AG09309 (cell line): ENCODE measurements at regions not wholly inside any gene's neighbourhood (a gene's known extent, or its start where the extent isn't known, plus 50 kb on each side); places are given as distances from the start of the nearest gene placed in this dataset.

Experiments
- DNase-seq: peaks from one replicate; pipeline ENCODE4 v3.0.0-alpha.2; 2010; ENCODE audit warnings: low read depth
- H3K4me3 ChIP-seq: 2 replicates; pipeline ENCODE4 v1.5.1; 2011; ENCODE audit warnings: mild to moderate bottlenecking, low read depth, low read length, moderate library complexity; ENCODE audit not compliant: control insufficient read depth
- TF ChIP-seq, protein P1 (sequence below): IDR thresholded peaks from 2 replicates; pipeline ENCODE4 v1.5.1; 2011; ENCODE audit warnings: mild to moderate bottlenecking, low read depth, low read length, inconsistent platforms; ENCODE audit not compliant: insufficient read depth, control insufficient read depth; ENCODE audit errors: missing control alignments

DNA sequence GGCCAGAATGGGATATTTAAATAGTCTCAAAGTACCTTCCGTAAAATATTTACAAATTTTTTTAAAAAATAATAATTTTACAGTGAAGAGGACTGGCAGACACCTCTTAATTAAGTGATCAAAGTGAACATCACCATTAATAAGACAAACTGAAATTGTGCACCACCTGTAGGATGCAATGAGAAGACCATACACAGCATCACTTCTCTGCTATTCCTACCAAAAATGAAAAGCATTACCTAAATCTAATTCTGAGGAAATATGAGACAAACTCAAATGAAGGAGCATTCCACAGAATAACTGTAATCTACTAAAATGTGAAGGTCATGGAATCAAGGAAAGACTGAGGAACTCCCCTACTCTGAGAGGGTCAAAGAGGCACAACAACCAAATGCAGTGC, 68.2 kb upstream of the PRDX6 start:
- H3K4me3 ChIP-seq, result no peak overlapping the region
- no peak for DNase-seq
- TF ChIP-seq, protein P1, sequence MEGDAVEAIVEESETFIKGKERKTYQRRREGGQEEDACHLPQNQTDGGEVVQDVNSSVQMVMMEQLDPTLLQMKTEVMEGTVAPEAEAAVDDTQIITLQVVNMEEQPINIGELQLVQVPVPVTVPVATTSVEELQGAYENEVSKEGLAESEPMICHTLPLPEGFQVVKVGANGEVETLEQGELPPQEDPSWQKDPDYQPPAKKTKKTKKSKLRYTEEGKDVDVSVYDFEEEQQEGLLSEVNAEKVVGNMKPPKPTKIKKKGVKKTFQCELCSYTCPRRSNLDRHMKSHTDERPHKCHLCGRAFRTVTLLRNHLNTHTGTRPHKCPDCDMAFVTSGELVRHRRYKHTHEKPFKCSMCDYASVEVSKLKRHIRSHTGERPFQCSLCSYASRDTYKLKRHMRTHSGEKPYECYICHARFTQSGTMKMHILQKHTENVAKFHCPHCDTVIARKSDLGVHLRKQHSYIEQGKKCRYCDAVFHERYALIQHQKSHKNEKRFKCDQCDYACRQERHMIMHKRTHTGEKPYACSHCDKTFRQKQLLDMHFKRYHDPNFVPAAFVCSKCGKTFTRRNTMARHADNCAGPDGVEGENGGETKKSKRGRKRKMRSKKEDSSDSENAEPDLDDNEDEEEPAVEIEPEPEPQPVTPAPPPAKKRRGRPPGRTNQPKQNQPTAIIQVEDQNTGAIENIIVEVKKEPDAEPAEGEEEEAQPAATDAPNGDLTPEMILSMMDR, result peak; percentile 3

DNA sequence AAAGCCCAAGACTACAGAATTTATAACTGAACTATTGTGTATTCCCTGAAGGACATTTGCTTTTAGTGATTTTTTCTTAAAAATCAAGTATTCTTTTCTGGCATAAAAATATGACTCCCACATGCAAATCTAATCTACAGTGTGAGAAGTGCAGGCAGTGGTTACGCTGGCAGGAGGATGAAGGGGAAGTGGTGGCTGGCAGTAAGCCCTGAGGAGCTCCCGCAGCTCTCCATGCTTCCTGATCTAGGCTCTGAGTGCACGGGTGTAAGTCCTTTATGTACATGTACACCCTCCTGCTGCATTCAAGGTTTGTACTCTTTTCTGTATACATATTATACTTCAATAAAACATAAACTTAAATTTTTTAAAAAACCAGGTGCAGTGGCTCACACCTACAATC, 67.5 kb upstream of the PRDX6 start:
- TF ChIP-seq, protein P1, result no peak
- H3K4me3 ChIP-seq, result no peak overlapping the region
- no peak for DNase-seq

DNA sequence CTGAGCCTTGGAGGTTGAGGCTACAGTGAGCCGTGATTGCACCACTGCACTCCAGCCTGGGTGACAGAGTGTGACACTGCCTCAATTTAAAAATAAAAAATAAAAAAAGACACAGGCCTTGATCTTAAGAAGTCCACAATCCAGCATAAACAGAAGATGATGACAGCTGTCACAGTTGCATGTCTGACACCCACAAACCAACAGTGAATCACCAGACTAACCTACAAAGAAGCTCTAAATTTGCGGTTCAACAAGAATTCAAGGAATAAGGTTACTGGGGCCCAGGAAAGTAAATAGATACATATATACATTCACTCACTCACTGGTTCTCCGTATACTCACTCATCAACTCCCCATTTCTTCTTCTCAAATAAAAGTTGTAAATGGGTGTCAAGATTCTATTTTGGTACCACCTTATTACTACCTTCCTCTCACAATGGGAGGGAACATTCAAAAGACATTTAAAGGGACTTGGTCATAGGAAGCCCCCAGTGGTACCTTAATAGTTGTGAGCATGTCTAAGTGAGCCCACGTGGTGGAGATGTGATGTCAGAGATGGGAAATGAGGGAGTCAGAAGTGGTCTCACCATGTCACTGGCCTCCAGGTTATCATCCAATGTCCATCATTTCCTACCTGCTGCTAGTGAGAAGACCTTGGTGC, 66.9 kb upstream of the PRDX6 start:
- no peak overlapping the region for H3K4me3 ChIP-seq
- TF ChIP-seq, protein P1, result no peak
- no peak for DNase-seq

DNA sequence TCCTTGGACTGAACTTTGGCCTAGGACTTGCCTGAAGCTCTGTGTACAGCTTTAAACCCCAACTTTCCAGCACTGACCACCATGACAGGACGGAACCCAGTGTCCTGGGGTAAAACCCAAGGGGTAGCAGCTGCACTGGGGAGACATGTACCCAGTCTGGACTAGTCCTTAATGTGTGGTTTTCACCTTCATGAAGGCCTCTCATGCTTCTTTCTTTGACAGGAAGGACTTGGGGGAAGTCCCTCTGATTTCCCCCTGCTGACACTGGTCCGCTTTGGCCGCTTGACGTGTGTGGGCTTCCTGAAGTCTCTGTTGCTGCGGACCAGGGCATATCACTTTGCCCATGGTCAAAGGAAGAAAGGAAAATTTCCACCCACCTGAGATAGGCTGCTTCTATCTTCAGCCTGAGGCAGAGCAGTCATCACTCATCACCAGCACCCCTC, 66.3 kb upstream of the PRDX6 start:
- H3K4me3 ChIP-seq, result no peak overlapping the region
- TF ChIP-seq, protein P1, result no peak
- DNase-seq, result no peak

DNA sequence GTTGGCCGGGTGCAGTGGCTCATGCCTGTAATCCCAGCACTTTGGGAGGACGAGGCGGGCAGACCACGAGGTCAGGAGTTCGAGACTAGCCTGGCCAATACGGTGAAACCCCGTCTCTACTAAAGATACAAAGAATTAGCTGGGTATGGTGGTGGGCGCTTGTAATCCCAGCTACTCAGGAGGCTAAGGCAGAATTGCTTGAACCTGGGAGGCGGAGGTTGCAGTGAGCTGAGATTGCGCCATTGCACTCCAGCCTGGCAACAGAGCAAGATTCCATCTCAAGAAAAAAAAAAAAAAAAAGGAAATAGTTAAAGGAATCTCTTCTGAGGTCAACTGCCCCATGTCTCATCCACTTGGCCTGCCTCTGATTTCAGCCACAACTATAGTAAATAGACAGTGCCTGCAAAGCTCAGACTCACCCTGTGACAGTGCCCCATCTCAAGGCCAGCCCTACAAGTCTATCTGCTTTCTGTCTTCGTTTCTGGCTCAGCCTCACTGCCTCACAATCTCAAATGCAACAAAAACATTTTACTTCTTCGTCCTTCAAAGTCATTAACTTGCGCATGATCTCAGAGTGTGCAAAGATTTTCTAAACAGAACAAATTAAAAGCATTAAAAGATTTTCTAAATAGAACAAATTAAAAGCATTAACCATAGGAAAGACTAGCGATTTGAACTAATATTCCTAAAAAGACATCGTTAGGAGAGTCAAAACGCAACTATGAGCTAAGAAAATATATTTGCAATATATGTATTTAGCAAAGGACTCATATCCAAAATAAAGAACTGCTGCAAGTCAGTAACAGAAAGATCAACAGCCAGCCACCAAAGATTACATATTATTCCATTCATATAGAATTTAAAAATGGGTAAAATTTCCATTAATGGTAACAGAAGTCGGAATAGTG, 65.0 kb upstream of the PRDX6 start:
- H3K4me3 ChIP-seq, result no peak overlapping the region
- DNase-seq, result peak; percentile 80
- TF ChIP-seq, protein P1, result no peak

DNA sequence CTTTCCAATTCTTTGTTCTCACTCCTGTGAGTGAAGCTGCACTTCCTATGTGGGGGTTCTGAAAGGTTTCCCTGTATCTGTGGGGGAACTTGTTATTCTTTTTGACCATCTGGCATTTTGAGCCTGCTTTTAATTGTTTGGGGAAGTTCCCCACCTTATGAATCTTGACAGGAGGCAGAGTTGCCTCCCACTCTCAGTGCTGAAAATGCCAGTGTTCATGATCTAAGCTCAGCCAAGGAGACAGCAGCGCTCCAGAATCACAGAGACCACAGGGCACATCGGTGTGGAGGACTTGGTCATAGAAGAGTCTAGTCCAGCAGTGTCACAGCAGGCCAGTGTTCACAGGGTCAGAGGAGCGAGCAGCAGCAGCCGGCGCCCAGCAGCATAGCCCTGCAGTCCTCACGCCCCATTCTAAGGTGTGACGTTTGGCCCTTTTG, 63.8 kb upstream of the PRDX6 start:
- no peak overlapping the region for H3K4me3 ChIP-seq
- DNase-seq, result no peak
- TF ChIP-seq, protein P1, result no peak
